H1 (cell line): ENCODE measurements at regions not wholly inside any gene's neighbourhood (a gene's known extent, or its start where the extent isn't known, plus 50 kb on each side); places are given as distances from the start of the nearest gene placed in this dataset.

Experiments used
- BACH1 ChIP-seq: IDR thresholded peaks from 2 replicates; pipeline ENCODE4 v1.6.1; 2012; ENCODE audit warnings: low read length, improper control_type of control experiment
- BRCA1 ChIP-seq: IDR thresholded peaks from 2 replicates; pipeline ENCODE4 v1.6.1; 2012; ENCODE audit warnings: low read depth, low read length, improper control_type of control experiment
- CHD1 ChIP-seq: IDR thresholded peaks from 2 replicates; pipeline ENCODE4 v1.6.1; 2012; ENCODE audit warnings: low read depth, low read length, improper control_type of control experiment
- CHD2 ChIP-seq: IDR thresholded peaks from 2 replicates; pipeline ENCODE4 v1.6.1; 2012; ENCODE audit warnings: low read length, improper control_type of control experiment
- CHD7 ChIP-seq: fragments of 300-600 bp; sonication (generic); IDR thresholded peaks from 2 replicates; pipeline ENCODE4 v1.7.1; 2012; ENCODE audit warnings: low read length, moderate library complexity, mild to moderate bottlenecking, inconsistent platforms; ENCODE audit not compliant: insufficient replicate concordance
- CREB1 ChIP-seq: IDR thresholded peaks from 2 replicates; pipeline ENCODE4 v1.6.1; 2012; ENCODE audit warnings: inconsistent platforms
- GABPA ChIP-seq: IDR thresholded peaks from 2 replicates; pipeline ENCODE4 v1.6.1; 2011; ENCODE audit warnings: mild to moderate bottlenecking, low read length, moderate library complexity, borderline replicate concordance; ENCODE audit not compliant: insufficient read depth
- MAFK ChIP-seq: IDR thresholded peaks from 2 replicates; pipeline ENCODE4 v1.6.1; 2012; ENCODE audit warnings: low read depth, mild to moderate bottlenecking, improper control_type of control experiment, low read length
- RAD21 ChIP-seq, 2 experiments: IDR thresholded peaks in 1 of 2; conservative IDR thresholded peaks in 1 of 2; 2 replicates each; pipeline ENCODE4 v1.6.1; 2011; ENCODE audit warnings: low read depth in 2 of 2, low read length in 2 of 2, improper control_type of control experiment in 1 of 2, inconsistent platforms in 1 of 2, mild to moderate bottlenecking in 1 of 2, moderate library complexity in 1 of 2
- SP1 ChIP-seq: IDR thresholded peaks from 2 replicates; pipeline ENCODE4 v1.6.1; 2011; ENCODE audit warnings: low read depth, low read length
- SUZ12 ChIP-seq: fragments of 200-600 bp; sonication (generic); IDR thresholded peaks from 2 replicates; pipeline ENCODE4 v1.6.1; 2012; ENCODE audit warnings: mild to moderate bottlenecking, inconsistent platforms, low read length, moderate library complexity, mixed read lengths
- TCF12 ChIP-seq: IDR thresholded peaks from 2 replicates; pipeline ENCODE4 v1.6.1; 2011; ENCODE audit warnings: low read depth, mild to moderate bottlenecking, low read length

- TF ChIP-seq CHD7 (no peak), TCF12 (peak; percentile 78; the same call in 1 of the 2 replicates), RAD21 (IDR thresholded peaks at IDR 0.05 in 1 of 2, conservative IDR thresholded peaks at IDR 0.05 in 1 of 2; ENCODE audit: low read depth in 2 of 2, low read length in 2 of 2) (no peak), CHD1 (no peak), BRCA1 (no peak), GABPA (no peak), CREB1 (peak; percentile 35; the same call in 1 of the 2 replicates), BACH1 (no peak), SUZ12 (no peak), SP1 (peak; percentile 65), MAFK (no peak), CHD2 (no peak)
These were observed 119.5 kb upstream of the PRICKLE2 start (continued) for GRCh38 chr3:64344721-64345207.
